ENCODE measurements at regions not wholly inside any gene's neighbourhood (a gene's known extent, or its start where the extent isn't known, plus 50 kb on each side); places are given as distances from the start of the nearest gene placed in this dataset.
"Not testable (repeated sequence)": the region's sequence is repeated elsewhere in the genome, so short reads cannot be mapped to it uniquely, and the experiment has no call there.

- H3K9me3 ChIP-seq (ENCODE audit: control insufficient read depth in 2 of 3, low read length in 3 of 3), result no peaks in the 10 kb centered on the region
- H3K4me1 ChIP-seq (ENCODE audit: control insufficient read depth in 2 of 2, insufficient read depth in 2 of 2, low read length in 2 of 2), result no peaks in the 10 kb centered on the region
- Mint-ChIP-seq H3K4me1 (peaks cover 0 to 3% (median 0%) of the 10 kb centered on the region in 7 donors), H3K36me3 (no peaks in the 10 kb centered on the region), H3K27ac (no peak overlapping the region), H3K4me3 (no peak overlapping the region), H3K9me3 (peaks cover 0 to 2% (median 0%) of the 10 kb centered on the region in 11 donors), H3K27me3 (peaks cover 0 to 24% (median 0%) of the 10 kb centered on the region in 5 donors)
- DNase-seq (no peak), ATAC-seq (no peak)
- ChIA-PET CTCF (no interaction called here), POLR2A (no interaction called here)
- intact Hi-C loops (cut with micrococcal nuclease), result no loop called here
- no peaks in the 10 kb centered on the region for H3K27me3 ChIP-seq (ENCODE audit: control insufficient read depth in 2 of 2, insufficient read depth in 2 of 2, low read length in 2 of 2)
- no peaks in the 10 kb centered on the region for H3K36me3 ChIP-seq (ENCODE audit: control insufficient read depth in 2 of 3, insufficient read depth in 3 of 3, low read length in 3 of 3)
- H3K4me3 ChIP-seq (ENCODE audit: low read length), result no peak overlapping the region
- H3K27ac ChIP-seq (ENCODE audit: low read depth, low read length), result no peak overlapping the region
Measured at GRCh38 chr9:22215521-22215920, 206.4 kb upstream of the CDKN2B start.

GRCh38 chr9:22216730-22217172, 207.6 kb upstream of the CDKN2B start:
- no peak overlapping the region for H3K27ac Mint-ChIP-seq
- no peak overlapping the region for H3K4me3 Mint-ChIP-seq
- Histone ChIP-seq H3K27me3 (ENCODE audit: control insufficient read depth in 2 of 2, insufficient read depth in 2 of 2, low read length in 2 of 2) (no peaks in the 10 kb centered on the region), H3K4me1 (ENCODE audit: control insufficient read depth in 2 of 2, insufficient read depth in 2 of 2, low read length in 2 of 2) (no peaks in the 10 kb centered on the region), H3K4me3 (ENCODE audit: low read length) (no peak overlapping the region), H3K9me3 (ENCODE audit: control insufficient read depth in 2 of 3, low read length in 3 of 3) (no peaks in the 10 kb centered on the region), H3K36me3 (ENCODE audit: control insufficient read depth in 2 of 3, insufficient read depth in 3 of 3, low read length in 3 of 3) (no peaks in the 10 kb centered on the region), H3K27ac (ENCODE audit: low read depth, low read length) (no peak overlapping the region)
- peaks cover 0 to 3% (median 1%) of the 10 kb centered on the region in 11 donors for H3K9me3 Mint-ChIP-seq
- H3K27me3 Mint-ChIP-seq, result peaks cover 0 to 24% (median 0%) of the 10 kb centered on the region in 5 donors
- ATAC-seq (no peak), DNase-seq (no peak)
- ChIA-PET CTCF (no interaction called here), POLR2A (no interaction called here)
- no peaks in the 10 kb centered on the region for H3K36me3 Mint-ChIP-seq
- intact Hi-C loops (cut with micrococcal nuclease), result no loop called here
- H3K4me1 Mint-ChIP-seq, result peaks cover 0 to 3% (median 0%) of the 10 kb centered on the region in 7 donors

GRCh38 chr9:22217254-22217653, 208.1 kb upstream of the CDKN2B start:
- peaks cover 0 to 19% (median 0%) of the 10 kb centered on the region in 5 donors for H3K27me3 Mint-ChIP-seq
- peaks cover 0 to 4% (median 1%) of the 10 kb centered on the region in 11 donors for H3K9me3 Mint-ChIP-seq
- no peaks in the 10 kb centered on the region for H3K27me3 ChIP-seq (ENCODE audit: control insufficient read depth in 2 of 2, insufficient read depth in 2 of 2, low read length in 2 of 2)
- intact Hi-C loops (cut with micrococcal nuclease), result no loop called here
- H3K4me1 ChIP-seq (ENCODE audit: control insufficient read depth in 2 of 2, insufficient read depth in 2 of 2, low read length in 2 of 2), result no peaks in the 10 kb centered on the region
- H3K9me3 ChIP-seq (ENCODE audit: control insufficient read depth in 2 of 3, low read length in 3 of 3), result no peaks in the 10 kb centered on the region
- H3K4me3 Mint-ChIP-seq, result no peak overlapping the region
- ATAC-seq (no peak), DNase-seq (no peak)
- peaks cover 0 to 3% (median 0%) of the 10 kb centered on the region in 7 donors for H3K4me1 Mint-ChIP-seq
- H3K27ac ChIP-seq (ENCODE audit: low read depth, low read length), result no peak overlapping the region
- CTCF ChIA-PET, result no interaction called here
- POLR2A ChIA-PET, result no interaction called here
- no peak overlapping the region for H3K4me3 ChIP-seq (ENCODE audit: low read length)
- H3K36me3 ChIP-seq (ENCODE audit: control insufficient read depth in 2 of 3, insufficient read depth in 3 of 3, low read length in 3 of 3), result no peaks in the 10 kb centered on the region
- H3K27ac Mint-ChIP-seq, result no peak overlapping the region
- no peaks in the 10 kb centered on the region for H3K36me3 Mint-ChIP-seq

- CTCF ChIA-PET; POLR2A ChIA-PET; H3K9me3 ChIP-seq (ENCODE audit: control insufficient read depth in 2 of 3, low read length in 3 of 3); intact Hi-C loops (cut with micrococcal nuclease); ATAC-seq; H3K27me3 ChIP-seq (ENCODE audit: control insufficient read depth in 2 of 2, insufficient read depth in 2 of 2, low read length in 2 of 2); H3K4me1 ChIP-seq (ENCODE audit: control insufficient read depth in 2 of 2, insufficient read depth in 2 of 2, low read length in 2 of 2); H3K27ac ChIP-seq (ENCODE audit: low read depth, low read length); H3K4me3 ChIP-seq (ENCODE audit: low read length); H3K36me3 ChIP-seq (ENCODE audit: control insufficient read depth in 2 of 3, insufficient read depth in 3 of 3, low read length in 3 of 3); H3K36me3 Mint-ChIP-seq; H3K4me3 Mint-ChIP-seq; H3K27ac Mint-ChIP-seq; H3K4me1 Mint-ChIP-seq; DNase-seq: not testable (repeated sequence)
- Mint-ChIP-seq H3K9me3 (peaks cover 0 to 14% (median 5%) of the 10 kb centered on the region in 11 donors), H3K27me3 (peaks cover 5 to 24% (median 13%) of the 10 kb centered on the region in 5 donors)
Measured at GRCh38 chr9:22225856-22226255, 216.8 kb upstream of the CDKN2B start.

- no peaks in the 10 kb centered on the region for H3K9me3 ChIP-seq (ENCODE audit: control insufficient read depth in 2 of 3, low read length in 3 of 3)
- CTCF ChIA-PET, result no interaction called here
Measured at GRCh38 chr9:22227986-22228385, 218.6 kb upstream of the DMRTA1 start.

GRCh38 chr9:22228542-22228941, 218.1 kb upstream of the DMRTA1 start:
- Mint-ChIP-seq H3K27ac (no peak overlapping the region), H3K9me3 (peaks cover 0 to 18% (median 8%) of the 10 kb centered on the region in 11 donors), H3K27me3 (peaks cover 5 to 37% (median 15%) of the 10 kb centered on the region in 5 donors), H3K4me1 (no peaks in the 10 kb centered on the region), H3K36me3 (peaks cover 0 to 3% (median 0%) of the 10 kb centered on the region in 5 donors), H3K4me3 (no peak overlapping the region)
- Histone ChIP-seq H3K27me3 (ENCODE audit: control insufficient read depth in 2 of 2, insufficient read depth in 2 of 2, low read length in 2 of 2) (no peaks in the 10 kb centered on the region), H3K36me3 (ENCODE audit: control insufficient read depth in 2 of 3, insufficient read depth in 3 of 3, low read length in 3 of 3) (no peaks in the 10 kb centered on the region), H3K9me3 (ENCODE audit: control insufficient read depth in 2 of 3, low read length in 3 of 3) (no peaks in the 10 kb centered on the region), H3K27ac (ENCODE audit: low read depth, low read length) (no peak overlapping the region), H3K4me1 (ENCODE audit: control insufficient read depth in 2 of 2, insufficient read depth in 2 of 2, low read length in 2 of 2) (no peaks in the 10 kb centered on the region), H3K4me3 (ENCODE audit: low read length) (no peak overlapping the region)
- ChIA-PET CTCF (no interaction called here), POLR2A (no interaction called here)
- intact Hi-C loops (cut with micrococcal nuclease), result no loop called here
- no peak for DNase-seq
- no peak for ATAC-seq

More at GRCh38 chr9:22227986-22228385, 218.6 kb upstream of the DMRTA1 start:
- peaks cover 0 to 23% (median 9%) of the 10 kb centered on the region in 11 donors for H3K9me3 Mint-ChIP-seq
- POLR2A ChIA-PET, result no interaction called here
- H3K27ac Mint-ChIP-seq, result no peak overlapping the region
- H3K27ac ChIP-seq (ENCODE audit: low read depth, low read length), result no peak overlapping the region
- H3K36me3 Mint-ChIP-seq, result peaks cover 0 to 3% (median 0%) of the 10 kb centered on the region in 5 donors
- H3K4me3 Mint-ChIP-seq, result no peak overlapping the region
- no peaks in the 10 kb centered on the region for H3K4me1 Mint-ChIP-seq
- no peaks in the 10 kb centered on the region for H3K4me1 ChIP-seq (ENCODE audit: control insufficient read depth in 2 of 2, insufficient read depth in 2 of 2, low read length in 2 of 2)
- ATAC-seq (no peak), DNase-seq (no peak)
- no peaks in the 10 kb centered on the region for H3K36me3 ChIP-seq (ENCODE audit: control insufficient read depth in 2 of 3, insufficient read depth in 3 of 3, low read length in 3 of 3)
- peaks cover 5 to 37% (median 16%) of the 10 kb centered on the region in 5 donors for H3K27me3 Mint-ChIP-seq
- intact Hi-C loops (cut with micrococcal nuclease), result no loop called here
- H3K4me3 ChIP-seq (ENCODE audit: low read length), result no peak overlapping the region
- no peaks in the 10 kb centered on the region for H3K27me3 ChIP-seq (ENCODE audit: control insufficient read depth in 2 of 2, insufficient read depth in 2 of 2, low read length in 2 of 2)

GRCh38 chr9:22229069-22229468, 217.6 kb upstream of the DMRTA1 start:
- intact Hi-C loops (cut with micrococcal nuclease), result no loop called here

More at GRCh38 chr9:22229069-22229468, 217.6 kb upstream of the DMRTA1 start:
- Histone ChIP-seq H3K36me3 (ENCODE audit: control insufficient read depth in 2 of 3, insufficient read depth in 3 of 3, low read length in 3 of 3) (no peaks in the 10 kb centered on the region), H3K27ac (ENCODE audit: low read depth, low read length) (no peak overlapping the region), H3K27me3 (ENCODE audit: control insufficient read depth in 2 of 2, insufficient read depth in 2 of 2, low read length in 2 of 2) (no peaks in the 10 kb centered on the region), H3K9me3 (ENCODE audit: control insufficient read depth in 2 of 3, low read length in 3 of 3) (no peaks in the 10 kb centered on the region), H3K4me1 (ENCODE audit: control insufficient read depth in 2 of 2, insufficient read depth in 2 of 2, low read length in 2 of 2) (no peaks in the 10 kb centered on the region), H3K4me3 (ENCODE audit: low read length) (no peak overlapping the region)
- DNase-seq (no peak), ATAC-seq (no peak)
- Mint-ChIP-seq H3K36me3 (peaks cover 0 to 3% (median 0%) of the 10 kb centered on the region in 5 donors), H3K4me1 (no peaks in the 10 kb centered on the region), H3K9me3 (peaks cover 0 to 18% (median 8%) of the 10 kb centered on the region in 11 donors), H3K4me3 (no peak overlapping the region), H3K27me3 (peaks cover 5 to 37% (median 13%) of the 10 kb centered on the region in 5 donors), H3K27ac (no peak overlapping the region)
- ChIA-PET CTCF (no interaction called here), POLR2A (no interaction called here)

Measured in naive thymus-derived CD4-positive, alpha-beta T cell (primary cell).